ENCODE measurements at regions not wholly inside any gene's neighbourhood (a gene's known extent, or its start where the extent isn't known, plus 50 kb on each side); places are given as distances from the start of the nearest gene placed in this dataset.
"Not testable (repeated sequence)": the region's sequence is repeated elsewhere in the genome, so short reads cannot be mapped to it uniquely, and the experiment has no call there.

DNA sequence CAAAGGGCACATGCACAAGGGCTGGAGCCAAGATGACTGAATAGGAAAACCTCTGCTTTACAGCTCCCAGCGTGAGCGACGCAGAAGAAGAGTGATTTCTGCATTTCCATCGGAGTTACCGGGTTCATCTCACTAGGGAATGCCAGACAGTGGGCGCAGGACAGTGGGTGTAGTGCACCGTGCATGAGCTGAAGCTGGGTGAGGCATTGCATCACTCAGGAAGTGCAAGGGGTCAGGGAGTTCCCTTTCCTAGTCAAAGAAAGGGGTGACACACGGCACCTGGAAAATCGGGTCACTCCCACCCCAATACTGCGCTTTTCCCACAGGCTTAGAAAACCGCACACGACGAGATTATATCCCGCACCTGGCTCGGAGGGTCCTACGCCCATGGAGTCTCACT lies 64.5 kb upstream of the HTR1E start:
- ATAC-seq; DNase-seq (ENCODE audit: low spot score); H2AFZ ChIP-seq (ENCODE audit: low read length); H3K4me1 ChIP-seq (ENCODE audit: insufficient read depth, low read length); H3K9ac ChIP-seq (ENCODE audit: insufficient read depth, low read depth, low read length); in situ Hi-C loops (cut with HindIII; ENCODE audit: extremely low pct_ligation_motif_present, low pct_unique_long_range_greater_than_20kb); H3K27ac ChIP-seq (ENCODE audit: extremely low read length, insufficient read depth, low read length); H3K36me3 ChIP-seq (replicated peaks in 1 of 2; ENCODE audit: control insufficient read depth in 1 of 2, insufficient read depth in 2 of 2, low read length in 2 of 2); H4K20me1 ChIP-seq (ENCODE audit: insufficient read depth, low read length); POLR2A ChIA-PET; H3K27me3 ChIP-seq (ENCODE audit: control insufficient read depth in 1 of 2, insufficient read depth in 2 of 2, low read length in 2 of 2); H3K79me2 ChIP-seq (ENCODE audit: insufficient read depth, low read length); BruUV-seq (replicated peaks); CTCF ChIA-PET (ENCODE audit: low intra/inter-chr PET ratio, low total read pairs); FAIRE-seq; intact Hi-C loops (cut with micrococcal nuclease; ENCODE audit: unreplicated experiment): not testable (repeated sequence)
- Histone ChIP-seq H3K4me2 (ENCODE audit: low read depth, low read length) (peak overlapping the region; percentile 49; the same call in 1 of the 2 replicates), H3K9me3 (ENCODE audit: low read length) (peaks cover 27% of the 10 kb centered on the region), H3K4me3 (replicated peaks in 1 of 3; ENCODE audit: insufficient read depth in 1 of 3, low read depth in 2 of 3, low read length in 3 of 3) (0 out of 6 replicates have a peak overlapping the region, but pooled peaks of 1 of the 3 experiments have one; percentile 23)
- 32% methylated on average over 8 of the region's 16 CpGs for WGBS (ENCODE audit: low lambda C conversion rate)
- TF ChIP-seq RARA (CRISPR knock-in tag; IDR thresholded peaks at IDR 0.05): peak; percentile 59
- peak in 1 of 2 experiments; percentile 45; a peak in 1 of 4 replicates for TF ChIP-seq ATF4 (CRISPR knock-in tag; IDR thresholded peaks at IDR 0.05)
- peak; percentile 42; the same call in 1 of the 2 replicates for TF ChIP-seq ETV5 (CRISPR knock-in tag; IDR thresholded peaks at IDR 0.05; ENCODE audit: borderline replicate concordance)

GRCh38 chr6:86871681-86872080 lies 65.6 kb upstream of the HTR1E start:
- Histone ChIP-seq H3K79me2 (ENCODE audit: insufficient read depth, low read length) (no peaks in the 10 kb centered on the region), H3K4me3 (replicated peaks in 1 of 3; ENCODE audit: insufficient read depth in 1 of 3, low read depth in 2 of 3, low read length in 3 of 3) (no peak overlapping the region), H3K4me1 (ENCODE audit: insufficient read depth, low read length) (no peaks in the 10 kb centered on the region), H3K9ac (ENCODE audit: insufficient read depth, low read depth, low read length) (no peak overlapping the region), H3K36me3 (replicated peaks in 1 of 2; ENCODE audit: control insufficient read depth in 1 of 2, insufficient read depth in 2 of 2, low read length in 2 of 2) (no peaks in the 10 kb centered on the region), H3K9me3 (ENCODE audit: low read length) (peaks cover 27% of the 10 kb centered on the region), H3K27me3 (ENCODE audit: control insufficient read depth in 1 of 2, insufficient read depth in 2 of 2, low read length in 2 of 2) (no peaks in the 10 kb centered on the region), H2AFZ (ENCODE audit: low read length) (no peak overlapping the region), H3K4me2 (ENCODE audit: low read depth, low read length) (no peak overlapping the region), H3K27ac (ENCODE audit: extremely low read length, insufficient read depth, low read length) (no peak overlapping the region), H4K20me1 (ENCODE audit: insufficient read depth, low read length) (no peaks in the 10 kb centered on the region)
- intact Hi-C loops (cut with micrococcal nuclease; ENCODE audit: unreplicated experiment) (no loop called here), in situ Hi-C loops (cut with HindIII; ENCODE audit: extremely low pct_ligation_motif_present, low pct_unique_long_range_greater_than_20kb) (no loop called here)
- CTCF ChIA-PET (ENCODE audit: low intra/inter-chr PET ratio, low total read pairs): no interaction called here
- DNase-seq (ENCODE audit: low spot score): no peak
- no TSS peak for BruUV-seq (replicated peaks)
- 5% methylated on average over 1 of the region's 1 CpG for WGBS (ENCODE audit: low lambda C conversion rate)
- FAIRE-seq: no peak
- POLR2A ChIA-PET: no interaction called here
- no peak for ATAC-seq
- TF ChIP-seq, protein P1, sequence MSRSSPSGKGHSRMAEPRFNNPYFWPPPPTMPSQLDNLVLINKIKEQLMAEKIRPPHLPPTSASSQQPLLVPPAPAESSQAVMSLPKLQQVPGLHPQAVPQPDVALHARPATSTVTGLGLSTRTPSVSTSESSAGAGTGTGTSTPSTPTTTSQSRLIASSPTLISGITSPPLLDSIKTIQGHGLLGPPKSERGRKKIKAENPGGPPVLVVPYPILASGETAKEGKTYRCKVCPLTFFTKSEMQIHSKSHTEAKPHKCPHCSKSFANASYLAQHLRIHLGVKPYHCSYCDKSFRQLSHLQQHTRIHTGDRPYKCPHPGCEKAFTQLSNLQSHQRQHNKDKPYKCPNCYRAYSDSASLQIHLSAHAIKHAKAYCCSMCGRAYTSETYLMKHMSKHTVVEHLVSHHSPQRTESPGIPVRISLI (CRISPR knock-in tag; IDR thresholded peaks at IDR 0.05; ENCODE audit: borderline replicate concordance): no peak
- TF ChIP-seq, protein P2, sequence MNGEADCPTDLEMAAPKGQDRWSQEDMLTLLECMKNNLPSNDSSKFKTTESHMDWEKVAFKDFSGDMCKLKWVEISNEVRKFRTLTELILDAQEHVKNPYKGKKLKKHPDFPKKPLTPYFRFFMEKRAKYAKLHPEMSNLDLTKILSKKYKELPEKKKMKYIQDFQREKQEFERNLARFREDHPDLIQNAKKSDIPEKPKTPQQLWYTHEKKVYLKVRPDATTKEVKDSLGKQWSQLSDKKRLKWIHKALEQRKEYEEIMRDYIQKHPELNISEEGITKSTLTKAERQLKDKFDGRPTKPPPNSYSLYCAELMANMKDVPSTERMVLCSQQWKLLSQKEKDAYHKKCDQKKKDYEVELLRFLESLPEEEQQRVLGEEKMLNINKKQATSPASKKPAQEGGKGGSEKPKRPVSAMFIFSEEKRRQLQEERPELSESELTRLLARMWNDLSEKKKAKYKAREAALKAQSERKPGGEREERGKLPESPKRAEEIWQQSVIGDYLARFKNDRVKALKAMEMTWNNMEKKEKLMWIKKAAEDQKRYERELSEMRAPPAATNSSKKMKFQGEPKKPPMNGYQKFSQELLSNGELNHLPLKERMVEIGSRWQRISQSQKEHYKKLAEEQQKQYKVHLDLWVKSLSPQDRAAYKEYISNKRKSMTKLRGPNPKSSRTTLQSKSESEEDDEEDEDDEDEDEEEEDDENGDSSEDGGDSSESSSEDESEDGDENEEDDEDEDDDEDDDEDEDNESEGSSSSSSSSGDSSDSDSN (CRISPR knock-in tag; IDR thresholded peaks at IDR 0.05): no peak
- TF ChIP-seq HOXA9 (CRISPR knock-in tag; IDR thresholded peaks at IDR 0.05; ENCODE audit: borderline replicate concordance) (no peak), MBNL3 (CRISPR knock-in tag; conservative IDR thresholded peaks at IDR 0.05) (no peak), ELF3 (CRISPR knock-in tag; IDR thresholded peaks at IDR 0.05) (no peak), TP53 (CRISPR knock-in tag; conservative IDR thresholded peaks at IDR 0.05) (no peak), NFIB (CRISPR knock-in tag; IDR thresholded peaks at IDR 0.05; ENCODE audit: borderline replicate concordance) (no peak), TOPORS (CRISPR knock-in tag; IDR thresholded peaks at IDR 0.05) (no peak), ZIK1 (CRISPR knock-in tag; IDR thresholded peaks at IDR 0.05; ENCODE audit: borderline replicate concordance, low read depth) (no peak), KAT2B (IDR thresholded peaks at IDR 0.05; ENCODE audit: borderline replicate concordance, low read depth, low read length) (no peak)
- TF ChIP-seq, protein P3, sequence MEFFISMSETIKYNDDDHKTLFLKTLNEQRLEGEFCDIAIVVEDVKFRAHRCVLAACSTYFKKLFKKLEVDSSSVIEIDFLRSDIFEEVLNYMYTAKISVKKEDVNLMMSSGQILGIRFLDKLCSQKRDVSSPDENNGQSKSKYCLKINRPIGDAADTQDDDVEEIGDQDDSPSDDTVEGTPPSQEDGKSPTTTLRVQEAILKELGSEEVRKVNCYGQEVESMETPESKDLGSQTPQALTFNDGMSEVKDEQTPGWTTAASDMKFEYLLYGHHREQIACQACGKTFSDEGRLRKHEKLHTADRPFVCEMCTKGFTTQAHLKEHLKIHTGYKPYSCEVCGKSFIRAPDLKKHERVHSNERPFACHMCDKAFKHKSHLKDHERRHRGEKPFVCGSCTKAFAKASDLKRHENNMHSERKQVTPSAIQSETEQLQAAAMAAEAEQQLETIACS (CRISPR knock-in tag; IDR thresholded peaks at IDR 0.05): no peak
